ENCODE measurements at regions not wholly inside any gene's neighbourhood (a gene's known extent, or its start where the extent isn't known, plus 50 kb on each side); places are given as distances from the start of the nearest gene placed in this dataset.

DNA sequence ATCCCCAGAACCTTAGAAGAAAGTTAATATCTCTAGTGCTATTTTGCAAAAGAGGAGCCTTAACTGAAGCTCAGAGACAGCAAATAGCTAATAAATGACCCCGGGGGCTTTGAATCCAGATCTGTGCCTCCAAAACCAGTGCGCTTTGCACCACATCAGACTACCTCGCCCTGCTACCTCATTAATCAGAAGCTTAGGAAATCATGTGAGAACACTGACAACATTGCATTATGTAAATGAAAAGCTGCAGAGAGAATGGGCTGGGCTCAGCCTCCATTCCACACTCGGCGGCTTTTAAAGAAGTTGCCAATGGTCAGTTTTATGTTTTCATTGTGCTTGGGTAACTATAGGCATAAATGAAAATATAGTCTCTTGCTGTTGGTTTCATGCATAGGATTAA lies 54.0 kb upstream of the STMND1 start:
- DNase-seq, result no peak

DNA sequence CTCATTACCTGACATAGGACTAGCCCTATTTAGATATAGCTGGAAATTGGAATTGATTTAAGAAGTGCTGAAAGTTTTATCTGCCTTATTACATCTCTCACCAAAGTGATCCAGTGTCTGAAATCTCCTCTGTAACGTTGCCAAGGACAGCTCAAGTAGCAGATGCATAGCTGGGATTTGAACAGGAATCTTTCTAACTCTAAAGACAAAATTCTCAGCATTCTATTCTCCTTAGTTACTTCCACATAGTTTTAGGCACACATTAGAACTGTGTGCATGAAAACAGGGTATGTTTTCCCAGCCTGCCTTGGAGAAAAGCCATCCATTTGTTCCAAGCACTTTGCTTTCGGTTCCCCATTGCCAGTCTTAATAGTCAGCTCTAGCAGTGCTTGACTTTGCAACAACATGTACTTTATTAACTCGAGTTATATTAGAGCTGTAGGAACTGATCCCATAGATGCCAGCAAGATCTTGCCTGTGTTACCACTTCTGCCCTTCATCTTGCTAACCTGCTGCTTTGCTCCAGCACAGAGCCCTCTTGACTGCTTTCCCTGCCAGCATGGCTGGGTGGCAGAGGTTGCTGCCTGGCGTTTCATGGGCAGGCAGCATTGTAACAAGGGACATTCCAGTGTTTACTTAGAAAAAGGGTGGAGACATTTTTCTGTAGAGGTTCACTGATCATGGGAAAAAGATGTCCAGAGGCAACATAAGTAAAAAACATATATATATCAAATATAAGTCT lies 56.1 kb upstream of the STMND1 start:
- no peak for DNase-seq

DNA sequence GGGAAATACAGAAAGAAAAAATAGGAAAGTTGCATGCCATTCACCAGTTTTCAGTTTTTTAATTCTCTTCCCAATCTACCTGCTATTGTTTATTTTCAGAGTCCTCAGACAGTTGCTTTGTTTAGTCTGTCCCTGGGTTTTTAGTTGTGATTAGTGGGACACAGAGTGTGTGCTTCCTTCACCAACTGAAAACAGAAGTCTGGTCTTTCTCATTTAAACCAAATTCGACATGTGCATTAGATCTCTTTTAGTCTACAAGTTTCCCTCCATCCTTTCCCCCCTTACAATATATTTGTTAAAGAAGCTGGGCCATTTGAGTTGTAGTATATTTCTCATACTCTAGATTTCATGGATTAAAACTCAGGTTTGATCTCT lies 58.7 kb upstream of the STMND1 start:
- no peak for DNase-seq

DNA sequence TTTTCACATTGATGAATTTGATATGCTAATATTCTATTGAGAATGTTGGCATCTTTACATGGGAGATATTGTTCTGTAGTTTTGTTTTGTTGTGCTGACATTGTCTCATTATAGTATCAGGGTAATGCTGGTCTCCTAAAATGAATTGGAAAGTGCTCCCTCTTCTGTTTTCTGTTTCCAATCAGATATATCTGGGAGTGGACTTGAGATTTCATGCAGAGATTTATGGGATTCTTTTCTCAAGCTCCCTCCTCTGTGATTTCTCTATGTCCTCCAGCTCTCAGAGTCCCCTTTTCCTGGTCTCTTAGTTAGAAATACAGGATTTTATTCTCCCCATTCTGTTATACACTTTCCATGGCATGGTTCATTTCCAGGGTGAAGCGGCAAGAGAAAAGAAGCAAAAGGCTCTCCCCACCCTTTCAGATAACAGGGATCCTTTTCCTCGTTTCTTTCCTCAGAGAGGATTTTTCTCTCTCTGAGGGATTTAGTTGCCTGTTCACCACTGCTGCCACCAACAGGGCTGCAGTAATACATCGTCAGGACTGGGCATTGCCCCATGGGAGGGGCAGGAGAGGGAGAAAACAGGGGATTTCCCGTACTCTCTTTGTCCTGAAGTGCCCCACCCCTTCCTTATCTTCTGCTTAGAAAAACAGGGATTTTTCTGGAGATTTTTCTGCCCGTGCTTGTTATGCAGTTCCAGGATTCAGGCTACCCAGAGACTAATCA lies 59.3 kb upstream of the STMND1 start:
- no peak for DNase-seq

DNA sequence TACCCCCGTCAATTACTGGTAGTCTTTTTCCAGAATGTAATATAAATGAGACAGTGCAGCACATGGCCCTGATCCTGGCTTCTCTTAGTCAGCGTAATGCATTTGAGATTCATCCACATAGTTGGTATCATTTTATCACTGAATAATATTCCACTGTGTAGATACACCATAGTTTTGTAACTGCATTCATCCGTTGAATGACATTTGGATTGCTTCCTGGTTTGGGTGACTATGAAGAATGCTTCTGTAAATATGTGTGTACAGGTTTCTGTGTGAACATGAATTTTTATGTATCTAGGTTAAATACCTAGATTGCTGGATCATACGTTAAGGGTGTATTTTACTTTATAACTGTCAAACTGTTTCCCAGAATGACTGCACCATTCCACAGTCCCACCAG lies 62.6 kb upstream of the STMND1 start:
- DNase-seq, result no peak

DNA sequence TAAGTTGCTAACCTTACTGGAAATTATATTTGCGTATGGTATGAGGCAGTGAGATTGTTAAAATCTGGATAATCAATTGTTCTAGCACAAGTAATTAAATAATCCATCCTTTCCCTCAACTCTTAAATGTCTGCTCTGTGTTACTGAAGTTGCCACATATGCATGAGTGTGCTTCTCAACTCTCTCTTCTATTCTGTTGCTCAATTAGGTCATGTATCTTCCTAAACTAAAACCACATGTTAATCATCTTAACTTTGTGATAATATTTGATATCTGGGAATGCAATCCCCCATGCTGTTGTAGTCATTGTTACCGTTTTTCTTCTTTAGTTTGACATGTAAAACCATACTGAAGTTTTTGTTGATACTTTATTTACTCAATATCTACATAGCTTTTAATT lies 63.5 kb upstream of the STMND1 start:
- DNase-seq, result no peak

DNA sequence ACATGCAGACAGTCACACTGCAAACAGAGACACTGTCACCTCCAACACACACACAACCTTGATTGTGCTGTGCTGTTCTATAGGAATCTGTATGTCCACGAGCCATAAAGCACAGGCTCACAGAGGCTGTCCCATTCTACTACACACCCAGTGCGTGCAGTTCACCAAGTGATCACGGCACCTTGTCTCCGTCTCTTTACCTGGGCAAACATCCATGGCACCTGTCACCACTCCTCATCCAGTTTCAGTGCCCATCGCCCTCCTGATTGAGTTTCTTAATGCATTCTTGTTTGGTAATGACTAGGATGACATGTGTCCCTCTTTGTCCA lies 65.8 kb upstream of the STMND1 start:
- no peak for DNase-seq

DNA sequence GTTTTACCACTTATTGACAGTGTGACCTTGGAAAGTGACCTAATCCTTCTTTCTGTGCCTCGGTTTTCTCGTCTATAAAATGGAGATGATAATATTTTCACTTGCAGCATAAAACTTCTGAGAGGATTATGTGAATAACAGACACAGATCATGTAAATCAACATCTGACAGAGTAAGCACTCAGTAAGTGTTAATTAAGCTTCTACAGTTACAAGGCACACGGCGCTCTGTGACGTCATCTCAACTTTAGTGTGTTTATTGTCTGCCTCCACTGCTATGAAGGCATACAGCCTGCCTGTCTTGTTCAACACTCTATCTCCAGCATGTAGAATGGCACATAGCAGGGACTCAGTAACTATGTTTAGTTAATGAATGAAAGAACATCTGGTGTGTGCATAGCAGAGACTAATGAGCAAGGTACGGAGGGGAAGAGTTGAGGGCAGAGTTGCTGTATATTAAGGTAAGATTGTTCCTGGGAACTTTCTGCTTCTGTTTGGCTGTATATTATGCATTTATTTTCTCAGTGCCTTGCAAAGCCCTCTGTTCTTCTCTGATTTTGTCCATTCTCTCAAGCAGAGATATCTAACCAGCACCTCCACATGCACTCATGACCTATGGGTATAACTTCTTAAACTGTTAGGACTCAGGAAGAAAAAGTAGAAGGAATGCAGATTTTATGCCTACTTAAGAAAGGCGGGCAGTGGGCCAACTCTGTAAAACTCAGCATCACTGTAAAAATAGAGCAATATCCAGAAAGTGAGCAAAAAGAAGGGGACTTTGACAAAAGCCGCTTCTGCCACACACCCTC lies 66.4 kb upstream of the STMND1 start:
- no peak for DNase-seq

DNA sequence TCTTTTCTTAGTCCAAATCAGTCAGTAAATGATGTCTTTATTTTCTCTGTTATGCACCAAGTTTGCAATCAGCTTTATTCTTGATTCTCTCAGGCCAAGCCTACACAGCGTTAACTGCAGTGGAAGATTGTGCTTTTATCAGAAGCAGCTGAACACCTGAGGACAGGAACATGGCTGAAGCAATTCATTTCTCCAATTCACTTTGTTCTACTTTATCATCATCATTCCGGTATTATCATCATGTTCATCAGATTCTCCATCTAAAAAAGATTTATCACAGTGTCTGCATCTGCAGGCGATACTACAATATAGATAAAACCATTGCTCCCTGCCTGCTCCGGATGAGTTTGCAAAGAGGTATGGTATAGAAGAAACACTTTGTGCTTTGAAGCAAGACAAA lies 68.1 kb upstream of the STMND1 start:
- no peak for DNase-seq

DNA sequence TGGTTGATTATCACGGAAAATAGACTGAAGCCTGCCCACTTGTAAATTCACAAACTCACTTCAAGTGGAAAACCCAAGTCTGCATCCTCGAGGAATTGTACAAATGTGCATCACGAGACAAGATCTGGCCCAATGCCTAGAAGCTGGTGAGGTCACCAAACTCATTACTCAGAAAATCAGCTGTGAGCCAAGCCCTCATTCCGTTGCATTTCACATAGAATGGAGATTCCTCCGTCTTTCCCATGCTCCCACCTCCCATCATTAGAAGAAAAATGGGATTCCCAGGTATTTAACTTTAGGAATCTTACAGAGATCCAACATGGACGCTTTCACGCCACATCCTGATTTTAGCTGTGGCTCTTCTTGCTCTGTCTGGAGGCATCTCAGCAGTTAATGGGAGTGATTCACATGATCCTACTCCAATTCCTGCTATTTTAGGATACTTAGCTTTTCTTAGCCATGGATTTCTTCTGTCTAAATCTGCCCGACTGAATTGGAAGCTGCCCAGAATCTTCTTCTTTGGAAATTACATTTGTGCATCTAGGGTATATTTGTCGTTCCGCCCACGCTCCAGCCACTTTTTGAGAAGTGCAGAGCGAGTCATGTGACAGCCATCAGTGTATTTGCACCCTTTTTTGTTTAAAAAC lies 68.7 kb upstream of the STMND1 start:
- no peak for DNase-seq

DNA sequence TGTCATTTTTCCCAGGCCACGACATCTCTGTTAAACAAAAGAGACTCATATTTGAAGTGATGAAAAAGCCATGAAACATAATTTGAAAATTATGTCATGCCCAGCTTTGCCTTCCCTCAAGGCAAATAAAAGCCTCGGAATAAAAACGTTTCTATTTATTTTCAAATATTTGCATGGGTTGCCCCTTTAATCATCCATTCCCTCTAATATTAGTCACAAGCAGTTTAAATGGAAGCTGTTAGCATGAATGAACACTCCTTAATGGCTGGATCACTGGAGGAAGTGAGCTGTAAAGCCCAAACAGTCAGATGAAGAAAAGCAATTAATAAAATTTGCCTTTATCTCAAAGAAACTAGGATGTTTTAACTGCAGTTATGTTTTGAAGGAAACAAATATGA lies 69.3 kb upstream of the STMND1 start:
- DNase-seq, result no peak

DNA sequence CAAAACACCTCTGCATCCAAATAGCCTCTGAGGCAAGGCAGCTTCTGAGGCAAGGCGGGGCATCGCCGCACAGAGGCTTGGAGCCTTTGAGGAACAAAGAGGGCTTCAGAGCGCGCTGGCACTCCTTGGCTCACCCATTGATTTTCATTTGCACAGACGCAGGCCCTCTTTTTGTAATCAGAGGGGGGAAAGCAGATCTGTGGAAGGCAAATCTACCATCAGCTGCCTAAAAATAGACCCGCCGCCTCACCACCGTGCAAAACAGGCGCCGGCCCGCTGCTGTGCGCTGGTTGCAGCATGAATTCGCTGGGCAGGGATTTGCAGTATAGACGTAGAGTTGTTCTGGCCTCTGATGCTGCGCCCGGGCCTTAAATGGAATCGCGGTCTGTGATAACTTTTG lies 69.9 kb upstream of the STMND1 start:
- DNase-seq, result no peak

DNA sequence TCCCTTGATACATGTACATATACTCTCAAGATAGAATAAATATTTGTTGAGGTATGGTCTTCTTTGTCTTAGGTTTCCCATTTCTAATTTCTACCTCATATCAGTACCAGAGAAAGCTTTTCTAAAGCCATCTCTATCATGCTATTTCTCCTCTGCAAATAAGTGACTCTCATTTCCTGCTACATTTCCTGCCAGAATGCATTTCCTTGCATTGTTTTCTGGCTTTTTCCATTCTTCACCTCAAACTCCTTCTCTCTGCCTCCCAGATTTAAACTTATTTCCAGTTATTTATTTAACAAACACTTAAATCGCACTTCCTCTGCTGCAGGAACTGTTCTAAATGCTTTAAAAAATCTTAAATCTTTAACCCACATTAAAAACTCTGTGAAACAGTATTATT lies 74.4 kb upstream of the STMND1 start:
- no peak for DNase-seq

DNA sequence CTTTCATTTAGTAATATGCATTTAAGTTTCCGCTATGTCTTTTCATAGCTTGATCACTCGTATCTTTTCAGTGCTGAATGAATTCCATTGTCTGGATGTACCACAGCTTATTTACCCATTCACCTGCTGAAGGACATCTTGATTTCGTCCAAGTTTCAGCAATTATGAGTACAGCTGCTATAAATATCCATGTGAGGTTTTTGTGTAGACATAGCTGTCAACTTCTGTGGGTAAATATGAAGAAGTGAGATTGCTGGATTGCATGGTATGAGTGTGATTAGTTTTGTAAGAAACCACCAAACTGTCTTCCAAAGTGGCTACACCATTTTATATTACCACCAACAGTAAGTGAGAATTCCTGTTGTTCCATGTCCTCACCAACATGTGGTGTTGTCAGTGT lies 79.2 kb upstream of the STMND1 start:
- DNase-seq, result no peak

DNA sequence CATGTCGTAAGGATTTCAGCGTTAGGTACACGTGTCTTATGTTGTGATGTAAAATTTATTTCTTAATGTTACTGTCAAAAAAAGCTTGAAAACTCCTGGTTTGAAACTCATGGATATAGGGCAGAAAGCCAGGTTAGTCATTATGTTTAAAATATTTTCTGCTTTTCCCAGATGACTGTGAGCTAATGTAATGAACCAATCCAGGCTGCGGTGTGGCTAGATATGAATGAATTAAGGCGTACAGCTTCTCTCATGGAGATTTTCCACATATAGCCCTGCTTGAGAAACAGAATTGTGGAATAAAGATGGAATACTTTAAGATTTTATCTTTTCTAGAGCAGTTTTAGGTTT lies 80.3 kb upstream of the STMND1 start:
- no peak for DNase-seq

DNA sequence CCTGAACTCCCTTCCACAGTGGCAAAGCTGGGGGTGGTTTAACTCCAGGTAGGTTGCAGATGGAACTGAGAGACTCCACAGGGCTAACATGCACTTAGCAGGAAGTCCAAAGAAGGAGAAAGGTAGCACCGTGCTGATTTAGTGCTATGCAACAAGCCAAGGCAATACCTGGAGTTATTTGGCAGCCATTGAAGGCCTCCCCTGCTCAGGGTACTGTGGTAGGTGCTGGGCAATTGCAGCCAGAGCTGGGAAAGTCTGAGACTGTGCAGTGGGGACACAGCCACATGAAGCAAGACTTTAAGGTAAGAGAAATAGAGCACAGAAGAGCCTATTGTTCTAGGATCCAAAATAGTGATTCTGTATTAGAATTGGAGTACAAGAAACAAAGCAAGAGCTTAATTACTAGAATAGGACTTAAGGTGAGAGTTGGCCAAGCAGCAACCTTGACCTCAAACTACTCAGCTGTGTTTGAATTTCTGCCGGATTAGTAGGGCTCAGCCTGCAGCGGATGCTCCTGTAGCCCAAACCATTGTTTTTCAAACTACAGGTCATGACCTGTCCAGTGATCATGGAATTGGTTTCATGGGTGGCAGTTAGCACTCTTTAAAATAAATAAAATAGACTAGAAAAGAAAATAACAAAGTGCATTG lies 80.8 kb upstream of the STMND1 start:
- no peak for DNase-seq

DNA sequence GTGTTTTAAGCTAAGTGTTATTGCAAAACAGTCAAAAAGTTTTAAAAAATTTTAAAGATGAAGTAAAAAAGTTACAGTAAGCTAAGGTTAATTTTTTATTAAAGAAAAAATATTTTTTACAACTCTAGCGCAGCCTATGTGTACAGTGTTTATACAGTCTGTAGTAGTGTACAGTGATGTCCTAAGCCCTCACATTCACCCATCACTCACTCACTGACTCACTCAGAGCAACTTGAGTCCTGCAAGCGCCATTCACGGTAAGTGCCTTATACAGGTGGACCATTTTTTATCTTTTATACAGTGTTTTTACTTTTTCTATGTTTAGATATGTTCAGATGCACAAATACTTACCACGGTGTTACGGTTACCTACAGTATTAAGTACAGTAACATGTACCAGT lies 83.4 kb upstream of the STMND1 start:
- no peak for DNase-seq

DNA sequence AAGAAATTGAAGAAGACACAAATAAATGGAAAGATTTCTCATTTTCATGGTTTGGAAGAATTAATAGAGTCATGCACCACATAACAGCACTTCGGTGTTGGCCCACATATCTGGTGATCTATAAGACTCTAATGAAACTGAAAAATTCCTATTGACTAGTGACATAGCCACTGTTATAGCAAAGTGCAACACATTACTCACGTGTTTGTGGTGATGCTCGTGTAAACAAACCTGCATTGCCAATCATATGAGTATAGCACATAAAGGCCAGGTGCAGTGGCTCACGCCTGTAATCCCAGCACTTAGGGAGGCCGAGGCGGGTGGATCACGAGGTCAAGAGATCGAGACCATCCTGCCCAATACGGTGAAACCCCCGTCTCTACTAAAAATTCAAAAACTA lies 84.4 kb upstream of the STMND1 start:
- DNase-seq, result no peak

DNA sequence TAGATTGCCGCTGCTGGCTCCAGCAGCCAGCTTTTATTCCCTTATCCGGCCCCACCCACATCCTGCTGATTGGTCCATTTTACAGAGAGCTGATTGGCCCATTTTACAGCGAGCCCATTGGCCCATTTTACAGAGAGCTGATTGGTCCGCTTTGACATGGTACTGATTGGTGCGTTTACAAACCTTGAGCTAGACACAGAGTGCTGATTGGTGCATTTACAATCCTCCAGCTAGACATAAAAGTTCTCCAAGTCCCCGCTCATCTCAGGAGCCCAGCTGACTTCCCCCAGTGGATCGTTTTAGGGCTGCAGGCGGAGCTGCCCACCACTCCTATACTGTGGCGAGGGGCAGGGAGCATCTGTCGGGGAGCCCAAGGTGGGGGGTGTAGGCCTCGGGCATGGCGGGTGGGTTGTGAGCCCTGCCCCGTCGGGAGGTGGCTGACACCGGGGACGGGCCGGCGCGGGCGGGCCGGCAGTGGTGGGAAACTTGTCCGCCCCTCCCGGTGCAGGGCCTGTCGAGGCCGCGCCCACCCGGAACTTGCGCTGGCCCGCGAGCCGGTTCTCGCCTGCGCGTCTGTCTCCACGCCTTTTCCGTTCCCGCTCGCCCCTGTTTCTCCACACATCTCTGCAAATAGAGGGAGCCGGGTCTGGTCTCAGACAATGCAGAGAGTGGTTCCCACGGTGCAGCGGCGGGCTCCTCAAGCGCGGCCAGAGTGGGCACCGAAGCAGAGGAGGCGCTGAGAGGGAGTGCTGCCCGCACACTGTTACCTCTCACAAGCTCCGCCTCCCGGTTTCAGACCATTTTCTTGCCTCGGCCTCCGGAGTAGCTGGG lies 86.1 kb upstream of the STMND1 start:
- DNase-seq, result no peak

DNA sequence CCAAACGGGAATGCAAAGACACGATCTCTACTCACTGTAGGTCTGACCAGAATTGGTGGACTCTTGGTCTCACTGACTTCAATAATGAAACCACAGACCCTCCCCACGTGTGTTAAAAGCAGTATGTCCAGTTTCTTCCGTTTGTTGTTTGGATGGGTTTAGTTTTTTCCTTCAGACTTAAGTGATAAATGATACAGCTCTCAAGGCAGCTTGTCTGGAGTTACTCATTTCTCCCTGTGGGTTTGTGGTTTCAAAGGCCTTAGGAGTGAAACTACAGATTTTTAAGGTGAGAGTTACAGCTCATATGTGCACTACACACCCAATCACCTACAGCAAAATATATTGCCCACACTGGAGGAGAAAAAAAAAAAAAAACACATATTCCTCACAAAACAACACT lies 86.7 kb upstream of the STMND1 start:
- DNase-seq, result no peak

DNA sequence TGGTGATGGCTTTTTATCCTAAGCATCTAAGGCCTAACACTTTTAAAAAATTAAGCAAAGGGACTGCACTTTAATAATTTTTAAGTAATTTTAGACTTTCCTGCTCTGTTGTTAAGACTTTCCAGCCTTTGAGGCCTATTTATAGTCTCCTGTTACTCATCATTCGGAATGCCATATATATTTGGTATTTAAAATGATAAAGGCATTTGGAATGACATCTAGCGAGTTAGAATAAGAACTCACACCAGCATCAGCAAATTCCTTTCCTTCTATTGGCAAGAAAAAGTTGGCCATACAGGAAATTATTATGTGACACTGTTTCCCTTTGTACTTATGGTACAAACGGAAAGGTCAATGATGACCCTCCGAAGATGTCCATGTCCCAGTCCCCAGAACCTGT lies 88.1 kb upstream of the STMND1 start:
- no peak for DNase-seq
